IMR-90 (cell line): ENCODE measurements at regions not wholly inside any gene's neighbourhood (a gene's known extent, or its start where the extent isn't known, plus 50 kb on each side); places are given as distances from the start of the nearest gene placed in this dataset.

ENCODE experiments used
- ATAC-seq: fragments of 200-7000 bp; cut with Tn5 transposase; 2 replicates; pipeline ENCODE4 v1.9.1; 2020; ENCODE audit warnings: low read depth, mild to moderate bottlenecking, moderate library complexity
- BruUV-seq: library from RNA; stranded (reverse); fragments of 400-500 nt; replicated peaks from 2 replicates; lab custom pipeline; 2021; lab: Mats Ljungman, UMichigan
- CTCF ChIA-PET: fragments of 300-600 bp; formaldehyde crosslinking; extraction: SDS; loops from one replicate; lab custom pipeline; 2021; ENCODE audit warnings: antibody characterized with exemption; lab: Yijun Ruan, JAX
- POLR2A ChIA-PET: fragments of 300-600 bp; sonication (Branson Sonifier 250); formaldehyde crosslinking; loops from one replicate; lab custom pipeline; 2022; ENCODE audit warnings: antibody characterized with exemption; ENCODE audit not compliant: unreplicated experiment; lab: Charles Lee
- DNase-seq: peaks from one replicate; pipeline ENCODE4 v3.0.0; 2013
- H2AFZ ChIP-seq: replicated peaks from 2 replicates; pipeline ENCODE3; 2013; ENCODE audit warnings: low read length, mild to moderate bottlenecking; ENCODE audit not compliant: poor library complexity
- H2AK5ac ChIP-seq: 2 replicates; pipeline ENCODE4 v1.6.1; 2013; ENCODE audit warnings: low read depth, low read length, inconsistent platforms
- H2AK9ac ChIP-seq: replicated peaks from 2 replicates; pipeline ENCODE3; 2013; ENCODE audit warnings: mild to moderate bottlenecking, low read depth, low read length, moderate library complexity; ENCODE audit not compliant: poor library complexity
- H2BK120ac ChIP-seq: 2 replicates; pipeline ENCODE4 v1.6.1; 2013; ENCODE audit warnings: low read depth, low read length, inconsistent platforms
- H2BK15ac ChIP-seq: 3 replicates; pipeline ENCODE4 v1.6.1; 2013; ENCODE audit warnings: low read depth, low read length, inconsistent platforms
- H2BK20ac ChIP-seq: 2 replicates; pipeline ENCODE4 v1.6.1; 2013; ENCODE audit warnings: low read depth, mild to moderate bottlenecking, inconsistent platforms, low read length, moderate library complexity
- H2BK5ac ChIP-seq: 2 replicates; pipeline ENCODE4 v1.6.1; 2013; ENCODE audit warnings: mild to moderate bottlenecking, low read depth, low read length, inconsistent platforms; ENCODE audit not compliant: poor library complexity, severe bottlenecking
- H3K14ac ChIP-seq: replicated peaks from 2 replicates; pipeline ENCODE4 v1.6.1; 2013; ENCODE audit warnings: low read depth, low read length, inconsistent platforms
- H3K18ac ChIP-seq: 2 replicates; pipeline ENCODE4 v1.6.1; 2013; ENCODE audit warnings: low read depth, low read length, control low read depth
- H3K23ac ChIP-seq: 2 replicates; pipeline ENCODE4 v1.6.1; 2013; ENCODE audit warnings: low read depth, low read length, inconsistent platforms
- H3K27ac ChIP-seq: 2 replicates; pipeline ENCODE4 v1.5.1; 2013; ENCODE audit warnings: mild to moderate bottlenecking, control low read depth, low read length; ENCODE audit not compliant: insufficient read depth
- H3K27me3 ChIP-seq: 2 replicates; pipeline ENCODE4 v1.6.1; 2013; ENCODE audit warnings: low read length; ENCODE audit not compliant: control insufficient read depth, insufficient read depth
- H3K36me3 ChIP-seq: 2 replicates; pipeline ENCODE4 v1.6.1; 2013; ENCODE audit warnings: low read length, mixed read lengths; ENCODE audit not compliant: control insufficient read depth, insufficient read depth
- H3K4ac ChIP-seq: 2 replicates; pipeline ENCODE4 v1.6.1; 2013; ENCODE audit warnings: low read depth, low read length, inconsistent platforms
- H3K4me1 ChIP-seq: 2 replicates; pipeline ENCODE4 v1.6.1; 2013; ENCODE audit warnings: low read length, mixed read lengths; ENCODE audit not compliant: control insufficient read depth, insufficient read depth
- H3K4me2 ChIP-seq: 2 replicates; pipeline ENCODE4 v1.6.1; 2013; ENCODE audit warnings: low read depth, mild to moderate bottlenecking, control low read depth, low read length, moderate library complexity
- H3K4me3 ChIP-seq: 2 replicates; pipeline ENCODE4 v1.5.1; 2013; ENCODE audit warnings: low read depth, mild to moderate bottlenecking, control low read depth, low read length, moderate library complexity; ENCODE audit not compliant: insufficient read depth
- H3K56ac ChIP-seq: 2 replicates; pipeline ENCODE4 v1.6.1; 2013; ENCODE audit warnings: low read length, inconsistent platforms; ENCODE audit not compliant: insufficient read depth; ENCODE audit errors: extremely low read depth
- H3K79me1 ChIP-seq, 2 experiments: 2 replicates each; pipeline ENCODE4 v1.6.1; 2013; ENCODE audit warnings: low read length in 2 of 2, inconsistent platforms in 1 of 2, low read depth in 1 of 2
- H3K9ac ChIP-seq: 2 replicates; pipeline ENCODE4 v1.6.1; 2013; ENCODE audit warnings: low read depth, low read length, control low read depth
- H3K9me1 ChIP-seq: 2 replicates; pipeline ENCODE4 v1.6.1; 2013; ENCODE audit warnings: low read length, inconsistent platforms; ENCODE audit not compliant: insufficient read depth
- H3K9me3 ChIP-seq: 2 replicates; pipeline ENCODE4 v1.6.1; 2013; ENCODE audit warnings: low read length; ENCODE audit not compliant: control insufficient read depth, insufficient read depth
- H4K20me1 ChIP-seq: 2 replicates; pipeline ENCODE4 v1.6.1; 2013; ENCODE audit warnings: low read length, inconsistent platforms; ENCODE audit not compliant: insufficient read depth
- H4K5ac ChIP-seq: 2 replicates; pipeline ENCODE4 v1.6.1; 2013; ENCODE audit warnings: mild to moderate bottlenecking, low read depth, low read length, control low read depth
- H4K8ac ChIP-seq, 2 experiments: 2 replicates each; pipeline ENCODE4 v1.6.1; 2013; ENCODE audit warnings: low read depth in 2 of 2, low read length in 2 of 2, control low read depth in 1 of 2, inconsistent platforms in 1 of 2
- H4K91ac ChIP-seq: 2 replicates; pipeline ENCODE4 v1.6.1; 2013; ENCODE audit warnings: low read depth, low read length, inconsistent platforms; ENCODE audit not compliant: insufficient read depth
- BHLHE40 ChIP-seq: fragments of 150-350 bp; IDR thresholded peaks from 2 replicates; pipeline ENCODE4 v1.6.1; 2016; ENCODE audit warnings: mild to moderate bottlenecking, low read depth, low read length
- CEBPB ChIP-seq: IDR thresholded peaks from 2 replicates; pipeline ENCODE4 v1.6.1; 2012; ENCODE audit warnings: low read depth, low read length, improper control_type of control experiment
- CHD1 ChIP-seq: IDR thresholded peaks from 2 replicates; pipeline ENCODE4 v1.6.1; 2012; ENCODE audit warnings: low read depth, low read length, improper control_type of control experiment
- CTCF ChIP-seq: conservative IDR thresholded peaks from 2 replicates; pipeline ENCODE4 v1.5.1; 2012; ENCODE audit warnings: mild to moderate bottlenecking, low read depth, low read length, improper control_type of control experiment
- FOS ChIP-seq: fragments of 150-350 bp; IDR thresholded peaks from 2 replicates; pipeline ENCODE4 v1.6.1; 2016; ENCODE audit warnings: low read depth, low read length
- MAFK ChIP-seq: IDR thresholded peaks from 2 replicates; pipeline ENCODE4 v1.6.1; 2012; ENCODE audit warnings: low read depth, low read length, improper control_type of control experiment
- MAZ ChIP-seq: IDR thresholded peaks from 2 replicates; pipeline ENCODE4 v1.6.1; 2012; ENCODE audit warnings: low read depth, mild to moderate bottlenecking, low read length, improper control_type of control experiment, moderate library complexity, borderline replicate concordance
- MXI1 ChIP-seq: IDR thresholded peaks from 2 replicates; pipeline ENCODE4 v1.6.1; 2012; ENCODE audit warnings: low read depth, mild to moderate bottlenecking, low read length, moderate library complexity, borderline replicate concordance
- NFE2L2 ChIP-seq: fragments of 150-350 bp; IDR thresholded peaks from 2 replicates; pipeline ENCODE4 v1.6.1; 2016; ENCODE audit warnings: low read depth, mild to moderate bottlenecking, low read length
- POLR2A ChIP-seq: IDR thresholded peaks from 2 replicates; pipeline ENCODE4 v1.6.1; 2012; ENCODE audit warnings: mild to moderate bottlenecking, low read depth, low read length
- RAD21 ChIP-seq: IDR thresholded peaks from 2 replicates; pipeline ENCODE4 v1.6.1; 2012; ENCODE audit warnings: low read length, improper control_type of control experiment
- RCOR1 ChIP-seq: IDR thresholded peaks from 2 replicates; pipeline ENCODE4 v1.6.1; 2012; ENCODE audit warnings: mild to moderate bottlenecking, low read length, improper control_type of control experiment; ENCODE audit not compliant: insufficient replicate concordance
- RFX5 ChIP-seq: IDR thresholded peaks from 2 replicates; pipeline ENCODE4 v1.8.0; 2012; ENCODE audit warnings: low read depth, mild to moderate bottlenecking, low read length, moderate library complexity
- SMC3 ChIP-seq: fragments of 150-350 bp; IDR thresholded peaks from 2 replicates; pipeline ENCODE4 v1.6.1; 2016; ENCODE audit warnings: low read depth, mild to moderate bottlenecking, antibody characterized with exemption, low read length, moderate library complexity
- WGBS, 2 experiments: methylation state at CpG; one replicate each; pipeline versions ENCODE4 v1.1.5 to v1.1.7; 2013; ENCODE audit warnings: missing lambda C conversion rate in 2 of 2; ENCODE audit not compliant: insufficient read length in 1 of 2; ENCODE audit errors: extremely low coverage in 2 of 2; 5-methylcytosine and 5-hydroxymethylcytosine counted together
- dilution Hi-C: fragments of 300-500 bp; cut with HindIII; formaldehyde crosslinking; loops from one replicate; pipeline ENCODE4 v1.14.3; 2018; ENCODE audit warnings: low sequenced_read_pairs; ENCODE audit not compliant: unreplicated experiment
- in situ Hi-C: fragments of 300-500 bp; cut with MboI; formaldehyde crosslinking; loops from 3 replicates; pipeline ENCODE4 v1.14.3; 2019; ENCODE audit warnings: low sequenced_read_pairs, inconsistent platforms, mixed read lengths
- intact Hi-C: fragments of 100-400 bp; cut with micrococcal nuclease; formaldehyde crosslinking; loops from 2 replicates; pipeline ENCODE4 v1.10.0; 2022
- TF ChIP-seq, protein P1 (sequence below): fragments of 150-350 bp; IDR thresholded peaks from 2 replicates; pipeline ENCODE4 v1.6.1; 2017; ENCODE audit warnings: mild to moderate bottlenecking, antibody characterized with exemption, low read length, low read depth
- TF ChIP-seq, protein P2 (sequence below): fragments of 150-350 bp; IDR thresholded peaks from 2 replicates; pipeline ENCODE4 v1.6.1; 2016; ENCODE audit warnings: low read depth, mild to moderate bottlenecking, low read length, moderate library complexity, borderline replicate concordance

DNA sequence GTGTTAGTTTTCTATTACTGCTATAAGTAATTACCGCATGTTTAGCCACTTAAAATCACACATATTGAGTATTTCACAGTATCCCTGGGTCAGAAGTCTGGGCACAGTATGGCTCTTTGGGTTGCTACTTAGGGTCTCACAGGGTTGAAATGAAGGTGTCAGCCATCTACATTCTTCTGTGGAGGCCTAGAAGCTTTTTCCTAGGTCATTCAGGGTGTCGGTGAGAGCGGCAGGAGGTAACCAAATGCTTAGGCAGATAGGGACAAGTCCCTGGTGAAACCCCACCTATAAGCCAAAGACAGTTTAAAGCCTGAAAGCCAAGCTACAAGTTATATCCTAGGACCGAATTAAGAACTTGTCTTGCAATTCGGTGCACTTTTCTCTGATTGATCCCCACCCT, 856.7 kb downstream of the PCDH17 start:
- Histone ChIP-seq H3K36me3 (no peaks in the 10 kb centered on the region), H3K4ac (no peak overlapping the region), H2AK9ac (no peak overlapping the region), H2BK20ac (no peak overlapping the region), H4K91ac (no peak overlapping the region), H3K27me3 (no peaks in the 10 kb centered on the region), H3K79me1 (no peaks in the 10 kb centered on the region), H3K18ac (no peak overlapping the region), H4K5ac (no peak overlapping the region), H3K23ac (no peak overlapping the region), H4K8ac (no peak overlapping the region), H3K4me2 (no peak overlapping the region), H3K9ac (no peak overlapping the region), H2AK5ac (no peak overlapping the region), H4K20me1 (no peaks in the 10 kb centered on the region), H3K4me1 (no peaks in the 10 kb centered on the region), H3K9me1 (no peaks in the 10 kb centered on the region), H3K56ac (no peak overlapping the region), H2BK15ac (no peak overlapping the region), H3K27ac (no peak overlapping the region), H3K9me3 (peaks cover 2% of the 10 kb centered on the region; the same call in 1 of the 2 replicates), H3K14ac (no peak overlapping the region), H3K4me3 (no peak overlapping the region), H2BK5ac (no peak overlapping the region), H2BK120ac (no peak overlapping the region), H2AFZ (no peak overlapping the region)
- intact Hi-C loops, result no loop called here
- DNase-seq (no peak), ATAC-seq (no peak)
- in situ Hi-C loops, result no loop called here
- 33% methylated on average over 1 of the region's 5 CpGs; no CpG with 5 or more reads in 1 of the 2 experiments for WGBS, 2 experiments
- no peak for TF ChIP-seq MAZ
- TF ChIP-seq MXI1, result no peak
- TF ChIP-seq SMC3, result no peak
- TF ChIP-seq CTCF, result no peak
- TF ChIP-seq, protein P1, sequence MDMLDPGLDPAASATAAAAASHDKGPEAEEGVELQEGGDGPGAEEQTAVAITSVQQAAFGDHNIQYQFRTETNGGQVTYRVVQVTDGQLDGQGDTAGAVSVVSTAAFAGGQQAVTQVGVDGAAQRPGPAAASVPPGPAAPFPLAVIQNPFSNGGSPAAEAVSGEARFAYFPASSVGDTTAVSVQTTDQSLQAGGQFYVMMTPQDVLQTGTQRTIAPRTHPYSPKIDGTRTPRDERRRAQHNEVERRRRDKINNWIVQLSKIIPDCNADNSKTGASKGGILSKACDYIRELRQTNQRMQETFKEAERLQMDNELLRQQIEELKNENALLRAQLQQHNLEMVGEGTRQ, result no peak
- TF ChIP-seq NFE2L2, result no peak
- no peak for TF ChIP-seq RAD21
- TF ChIP-seq FOS, result no peak
- no peak for TF ChIP-seq MAFK
- no peak for TF ChIP-seq POLR2A
- TF ChIP-seq CHD1, result no peak
- no peak for TF ChIP-seq RCOR1
- TF ChIP-seq, protein P2, sequence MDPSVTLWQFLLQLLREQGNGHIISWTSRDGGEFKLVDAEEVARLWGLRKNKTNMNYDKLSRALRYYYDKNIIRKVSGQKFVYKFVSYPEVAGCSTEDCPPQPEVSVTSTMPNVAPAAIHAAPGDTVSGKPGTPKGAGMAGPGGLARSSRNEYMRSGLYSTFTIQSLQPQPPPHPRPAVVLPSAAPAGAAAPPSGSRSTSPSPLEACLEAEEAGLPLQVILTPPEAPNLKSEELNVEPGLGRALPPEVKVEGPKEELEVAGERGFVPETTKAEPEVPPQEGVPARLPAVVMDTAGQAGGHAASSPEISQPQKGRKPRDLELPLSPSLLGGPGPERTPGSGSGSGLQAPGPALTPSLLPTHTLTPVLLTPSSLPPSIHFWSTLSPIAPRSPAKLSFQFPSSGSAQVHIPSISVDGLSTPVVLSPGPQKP, result no peak
- TF ChIP-seq BHLHE40, result no peak
- TF ChIP-seq RFX5, result no peak
- TF ChIP-seq CEBPB, result no peak
- POLR2A ChIA-PET, result no interaction called here
- no TSS peak for BruUV-seq
- dilution Hi-C loops, result no loop called here
- CTCF ChIA-PET, result interaction anchor here (0.5 kb wide), 1 partner anchor 181 kb away, joined by 5 read pairs; no protein-coding TSS in a partner anchor
